K562 (cell line): ENCODE measurements at regions not wholly inside any gene's neighbourhood (a gene's known extent, or its start where the extent isn't known, plus 50 kb on each side); places are given as distances from the start of the nearest gene placed in this dataset.

Experiments
- ATAC-seq: fragments of 200-7000 bp; cut with Tn5 transposase; 3 replicates; pipeline ENCODE4 v1.9.1; 2020; ENCODE audit warnings: moderate library complexity
- BruUV-seq: library from RNA; stranded (reverse); fragments of 400-500 nt; replicated peaks from 2 replicates; lab custom pipeline; 2021; lab: Mats Ljungman, UMichigan
- CTCF ChIA-PET: fragments of 300-600 bp; formaldehyde crosslinking; extraction: SDS; loops from one replicate; lab custom pipeline; 2021; ENCODE audit warnings: low intra/inter-chr PET ratio; lab: Yijun Ruan, JAX
- POLR2A ChIA-PET: fragments of 300-600, 350-650 bp; sonication (Branson Sonifier 250); formaldehyde crosslinking; extraction: SDS; loops from one replicate; lab custom pipeline; 2021; ENCODE audit warnings: antibody characterized with exemption, inconsistent platforms; lab: Yijun Ruan, JAX
- DNase-seq, 4 experiments: peaks; one replicate each; pipeline versions ENCODE4 v3.0.0 to v3.0.0-alpha.2; 2011 to 2018; ENCODE audit warnings: low spot score in 3 of 4, mixed read lengths in 3 of 4; ENCODE audit errors: extremely low read depth in 1 of 4
- FAIRE-seq: peaks from 2 replicates; lab custom pipeline; 2011; peaks lifted over from hg19 to GRCh38; lab: Jason Lieb, UNC
- H2AFZ ChIP-seq: 2 replicates; pipeline ENCODE4 v1.6.0; 2011; ENCODE audit warnings: low read depth, low read length, control low read depth, inconsistent platforms
- H3K27ac ChIP-seq: fragments of 200-600 bp; 3 replicates; pipeline ENCODE4 v1.8.0; 2011; ENCODE audit warnings: low read depth, mild to moderate bottlenecking, control low read depth, inconsistent platforms, low read length, moderate library complexity, mixed read lengths; ENCODE audit errors: extremely low read depth
- H3K27me3 ChIP-seq, 2 experiments: fragments of 300-600 bp in 1 of 2; 2 replicates in 1 of 2; 3 replicates in 1 of 2; pipeline versions ENCODE4 v1.6.0 to v1.8.0; 2011; ENCODE audit warnings: inconsistent platforms in 2 of 2, low read length in 2 of 2, mild to moderate bottlenecking in 1 of 2, mixed read lengths in 1 of 2, moderate library complexity in 1 of 2; ENCODE audit not compliant: control insufficient read depth in 2 of 2, insufficient read depth in 2 of 2
- H3K36me3 ChIP-seq: fragments of 300-600 bp; 3 replicates; pipeline ENCODE4 v1.8.0; 2011; ENCODE audit warnings: mild to moderate bottlenecking, low read length, inconsistent platforms; ENCODE audit not compliant: control insufficient read depth, insufficient read depth
- H3K4me1 ChIP-seq, 2 experiments: fragments of 200-600 bp in 1 of 2; replicated peaks in 1 of 2; 2 replicates in 1 of 2; 3 replicates in 1 of 2; pipeline versions ENCODE4 v1.5.1 to v1.8.0; 2011; ENCODE audit warnings: inconsistent platforms in 2 of 2, low read length in 2 of 2, mild to moderate bottlenecking in 1 of 2, mixed read lengths in 1 of 2, moderate library complexity in 1 of 2; ENCODE audit not compliant: control insufficient read depth in 2 of 2, insufficient read depth in 2 of 2
- H3K4me2 ChIP-seq: 2 replicates; pipeline ENCODE4 v1.6.1; 2011; ENCODE audit warnings: low read length, control low read depth, inconsistent platforms, mixed read lengths; ENCODE audit not compliant: insufficient read depth
- H3K4me3 ChIP-seq: fragments of 200-600 bp; sonication (generic), shearing (Covaris generic); 2 replicates; pipeline ENCODE4 v1.5.1; 2016; ENCODE audit warnings: control low read depth, inconsistent platforms
- H3K79me2 ChIP-seq: fragments of 200-600 bp; 3 replicates; pipeline ENCODE4 v1.8.0; 2011; ENCODE audit warnings: low read length, inconsistent platforms; ENCODE audit not compliant: control insufficient read depth, insufficient read depth
- H3K9ac ChIP-seq, 2 experiments: 2 replicates each; pipeline versions ENCODE4 v1.6.0 to v1.6.1; 2011; ENCODE audit warnings: low read depth in 2 of 2, low read length in 2 of 2, control low read depth in 1 of 2, inconsistent platforms in 1 of 2, mild to moderate bottlenecking in 1 of 2, mixed read lengths in 1 of 2; ENCODE audit not compliant: insufficient read depth in 1 of 2
- H3K9me1 ChIP-seq: one replicate; pipeline ENCODE4 v1.6.0; 2011; ENCODE audit warnings: inconsistent platforms, mild to moderate bottlenecking, low read length, moderate library complexity; ENCODE audit not compliant: control insufficient read depth, insufficient read depth
- H3K9me3 ChIP-seq: replicated peaks from 2 replicates; pipeline ENCODE4 v1.5.1; 2011; ENCODE audit warnings: low read depth, low read length, inconsistent platforms; ENCODE audit not compliant: control insufficient read depth, insufficient read depth
- H4K20me1 ChIP-seq: replicated peaks from 2 replicates; pipeline ENCODE4 v1.6.1; 2011; ENCODE audit warnings: low read length, inconsistent platforms, mixed read lengths; ENCODE audit not compliant: control insufficient read depth, insufficient read depth
- HNRNPL ChIP-seq: fragments of 200-400 bp; formaldehyde crosslinking; IDR thresholded peaks from 2 replicates; pipeline ENCODE4 v1.6.1; 2017; ENCODE audit warnings: low read depth, mild to moderate bottlenecking, low read length
- NFYB ChIP-seq: IDR thresholded peaks from 2 replicates; pipeline ENCODE4 v1.6.1; 2011; ENCODE audit warnings: mild to moderate bottlenecking, moderate library complexity; ENCODE audit not compliant: insufficient read length; ENCODE audit errors: extremely low read depth
- PHTF2 ChIP-seq: fragments of 250-450 bp; sonication (Bioruptor Pico); IDR thresholded peaks from 2 replicates; pipeline ENCODE4 v1.5.0; 2021; ENCODE audit warnings: mild to moderate bottlenecking
- SETDB1 ChIP-seq: IDR thresholded peaks from one replicate; pipeline ENCODE4 v1.6.1; 2012; ENCODE audit warnings: low read length, control low read depth, inconsistent platforms
- ZNF23 ChIP-seq: fragments of 250-450 bp; sonication (Bioruptor Pico); IDR thresholded peaks from 2 replicates; pipeline ENCODE4 v1.4.0; 2020; ENCODE audit warnings: mild to moderate bottlenecking
- WGBS: fragments of 100-300 bp; shearing (Covaris generic); methylation state at CpG from one replicate; pipeline ENCODE4 v1.1.6; 2016; ENCODE audit warnings: low coverage, mixed read lengths; ENCODE audit not compliant: insufficient coverage; ENCODE audit errors: missing lambda C conversion rate; 5-methylcytosine and 5-hydroxymethylcytosine counted together
- in situ Hi-C: fragments of 300-500 bp; cut with MboI; formaldehyde crosslinking; loops from 4 replicates; pipeline ENCODE4 v1.15.0; 2018; ENCODE audit warnings: inconsistent platforms, mixed read lengths
- intact Hi-C: fragments of 100-400 bp; cut with micrococcal nuclease; formaldehyde crosslinking; loops from 2 replicates; pipeline ENCODE4 v1.14.2; 2022
- TF ChIP-seq, protein P1 (sequence below), 3 experiments: IDR thresholded peaks in 2 of 3; conservative IDR thresholded peaks in 1 of 3; 2 replicates each; pipeline ENCODE4 v1.5.1; 2011 to 2012; ENCODE audit warnings: low read length in 3 of 3, mild to moderate bottlenecking in 3 of 3, control low read depth in 2 of 3, improper control_type of control experiment in 1 of 3, inconsistent platforms in 1 of 3, low read depth in 1 of 3, mixed read lengths in 1 of 3, moderate library complexity in 1 of 3; ENCODE audit not compliant: insufficient read depth in 2 of 3
- TF ChIP-seq, protein P2 (sequence below), 2 experiments: IDR thresholded peaks; 2 replicates each; pipeline ENCODE4 v1.6.1; 2011; ENCODE audit warnings: borderline replicate concordance in 1 of 2, control low read depth in 1 of 2, low read depth in 1 of 2, low read length in 1 of 2, mild to moderate bottlenecking in 1 of 2, mixed read lengths in 1 of 2, moderate library complexity in 1 of 2; ENCODE audit not compliant: insufficient read depth in 1 of 2, insufficient read length in 1 of 2, poor library complexity in 1 of 2, severe bottlenecking in 1 of 2; ENCODE audit errors: extremely low read depth in 1 of 2
- TF ChIP-seq, protein P3 (sequence below), 3 experiments: fragments of 200-800 bp in 1 of 3; sonication (Bioruptor generic) in 1 of 3; sonication (generic) in 1 of 3; formaldehyde crosslinking in 1 of 3; IDR thresholded peaks; 2 replicates each; pipeline versions ENCODE4 v1.6.1 to v1.8.0; 2016 to 2022; ENCODE audit warnings: mild to moderate bottlenecking in 2 of 3, missing compliant biosample characterization in 2 of 3, missing genetic modification characterization in 2 of 3, missing genetic modification reagents in 1 of 3
- TF ChIP-seq, protein P4 (sequence below), 3 experiments: fragments of 200-800 bp in 1 of 3; fragments of 250-450 bp in 1 of 3; fragments of 450-650 bp in 1 of 3; sonication (Bioruptor Pico) in 1 of 3; sonication (Bioruptor generic) in 1 of 3; formaldehyde crosslinking in 1 of 3; IDR thresholded peaks; 2 replicates each; pipeline versions ENCODE4 v1.6.1 to v1.8.0; 2016 to 2022; ENCODE audit warnings: mild to moderate bottlenecking in 2 of 3, missing genetic modification characterization in 2 of 3, missing compliant biosample characterization in 1 of 3, moderate library complexity in 1 of 3

DNA sequence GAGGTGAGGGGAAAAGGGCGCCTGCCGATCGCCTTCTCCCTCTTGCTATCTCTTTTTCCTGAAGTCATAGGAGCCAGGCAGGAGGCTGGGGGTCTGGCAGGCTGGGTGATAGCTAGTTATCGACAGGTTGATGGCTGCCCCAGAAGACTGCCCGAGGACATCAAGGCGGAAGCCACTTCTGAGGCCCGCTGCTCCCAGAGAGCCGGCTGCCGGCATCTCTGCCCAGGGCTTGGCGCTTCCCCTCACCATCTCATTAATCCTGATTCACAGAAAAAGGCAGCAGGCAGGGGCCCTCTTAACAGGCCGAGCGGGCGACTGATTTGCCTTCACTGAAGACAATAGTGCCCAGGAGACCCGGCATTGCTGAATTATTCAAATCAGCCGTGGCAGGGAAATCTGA, 124.2 kb downstream of the MIAT start:
- ChIA-PET POLR2A (no interaction called here), CTCF (no interaction called here)
- FAIRE-seq: no peak
- no peak for ATAC-seq
- H3K9me1 ChIP-seq: no peaks in the 10 kb centered on the region
- TF ChIP-seq, protein P1, sequence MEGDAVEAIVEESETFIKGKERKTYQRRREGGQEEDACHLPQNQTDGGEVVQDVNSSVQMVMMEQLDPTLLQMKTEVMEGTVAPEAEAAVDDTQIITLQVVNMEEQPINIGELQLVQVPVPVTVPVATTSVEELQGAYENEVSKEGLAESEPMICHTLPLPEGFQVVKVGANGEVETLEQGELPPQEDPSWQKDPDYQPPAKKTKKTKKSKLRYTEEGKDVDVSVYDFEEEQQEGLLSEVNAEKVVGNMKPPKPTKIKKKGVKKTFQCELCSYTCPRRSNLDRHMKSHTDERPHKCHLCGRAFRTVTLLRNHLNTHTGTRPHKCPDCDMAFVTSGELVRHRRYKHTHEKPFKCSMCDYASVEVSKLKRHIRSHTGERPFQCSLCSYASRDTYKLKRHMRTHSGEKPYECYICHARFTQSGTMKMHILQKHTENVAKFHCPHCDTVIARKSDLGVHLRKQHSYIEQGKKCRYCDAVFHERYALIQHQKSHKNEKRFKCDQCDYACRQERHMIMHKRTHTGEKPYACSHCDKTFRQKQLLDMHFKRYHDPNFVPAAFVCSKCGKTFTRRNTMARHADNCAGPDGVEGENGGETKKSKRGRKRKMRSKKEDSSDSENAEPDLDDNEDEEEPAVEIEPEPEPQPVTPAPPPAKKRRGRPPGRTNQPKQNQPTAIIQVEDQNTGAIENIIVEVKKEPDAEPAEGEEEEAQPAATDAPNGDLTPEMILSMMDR (IDR thresholded peaks at IDR 0.05 in 2 of 3, conservative IDR thresholded peaks at IDR 0.05 in 1 of 3; ENCODE audit: insufficient read depth in 2 of 3, low read depth in 1 of 3, low read length in 3 of 3): no peak
- TF ChIP-seq SETDB1 (no peak), HNRNPL (no peak), PHTF2 (CRISPR knock-in tag) (no peak), NFYB (no peak), ZNF23 (CRISPR knock-in tag) (no peak)
- TF ChIP-seq, protein P2, sequence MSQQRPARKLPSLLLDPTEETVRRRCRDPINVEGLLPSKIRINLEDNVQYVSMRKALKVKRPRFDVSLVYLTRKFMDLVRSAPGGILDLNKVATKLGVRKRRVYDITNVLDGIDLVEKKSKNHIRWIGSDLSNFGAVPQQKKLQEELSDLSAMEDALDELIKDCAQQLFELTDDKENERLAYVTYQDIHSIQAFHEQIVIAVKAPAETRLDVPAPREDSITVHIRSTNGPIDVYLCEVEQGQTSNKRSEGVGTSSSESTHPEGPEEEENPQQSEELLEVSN (IDR thresholded peaks at IDR 0.05; ENCODE audit: borderline replicate concordance in 1 of 2, extremely low read depth in 1 of 2, insufficient read depth in 1 of 2, insufficient read length in 1 of 2, low read depth in 1 of 2, low read length in 1 of 2, poor library complexity in 1 of 2, severe bottlenecking in 1 of 2): no peak
- TF ChIP-seq, protein P3, sequence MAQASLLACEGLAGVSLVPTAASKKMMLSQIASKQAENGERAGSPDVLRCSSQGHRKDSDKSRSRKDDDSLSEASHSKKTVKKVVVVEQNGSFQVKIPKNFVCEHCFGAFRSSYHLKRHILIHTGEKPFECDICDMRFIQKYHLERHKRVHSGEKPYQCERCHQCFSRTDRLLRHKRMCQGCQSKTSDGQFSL (CRISPR knock-in tag; IDR thresholded peaks at IDR 0.05): no peak
- TF ChIP-seq, protein P3 (tag; IDR thresholded peaks at IDR 0.05): no peak
- TF ChIP-seq, protein P4, sequence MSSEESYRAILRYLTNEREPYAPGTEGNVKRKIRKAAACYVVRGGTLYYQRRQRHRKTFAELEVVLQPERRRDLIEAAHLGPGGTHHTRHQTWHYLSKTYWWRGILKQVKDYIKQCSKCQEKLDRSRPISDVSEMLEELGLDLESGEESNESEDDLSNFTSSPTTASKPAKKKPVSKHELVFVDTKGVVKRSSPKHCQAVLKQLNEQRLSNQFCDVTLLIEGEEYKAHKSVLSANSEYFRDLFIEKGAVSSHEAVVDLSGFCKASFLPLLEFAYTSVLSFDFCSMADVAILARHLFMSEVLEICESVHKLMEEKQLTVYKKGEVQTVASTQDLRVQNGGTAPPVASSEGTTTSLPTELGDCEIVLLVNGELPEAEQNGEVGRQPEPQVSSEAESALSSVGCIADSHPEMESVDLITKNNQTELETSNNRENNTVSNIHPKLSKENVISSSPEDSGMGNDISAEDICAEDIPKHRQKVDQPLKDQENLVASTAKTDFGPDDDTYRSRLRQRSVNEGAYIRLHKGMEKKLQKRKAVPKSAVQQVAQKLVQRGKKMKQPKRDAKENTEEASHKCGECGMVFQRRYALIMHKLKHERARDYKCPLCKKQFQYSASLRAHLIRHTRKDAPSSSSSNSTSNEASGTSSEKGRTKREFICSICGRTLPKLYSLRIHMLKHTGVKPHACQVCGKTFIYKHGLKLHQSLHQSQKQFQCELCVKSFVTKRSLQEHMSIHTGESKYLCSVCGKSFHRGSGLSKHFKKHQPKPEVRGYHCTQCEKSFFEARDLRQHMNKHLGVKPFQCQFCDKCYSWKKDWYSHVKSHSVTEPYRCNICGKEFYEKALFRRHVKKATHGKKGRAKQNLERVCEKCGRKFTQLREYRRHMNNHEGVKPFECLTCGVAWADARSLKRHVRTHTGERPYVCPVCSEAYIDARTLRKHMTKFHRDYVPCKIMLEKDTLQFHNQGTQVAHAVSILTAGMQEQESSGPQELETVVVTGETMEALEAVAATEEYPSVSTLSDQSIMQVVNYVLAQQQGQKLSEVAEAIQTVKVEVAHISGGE (CRISPR knock-in tag; IDR thresholded peaks at IDR 0.05): no peak
- TF ChIP-seq, all 486 proteins: peak for 0
- no peak overlapping the region for H2AFZ ChIP-seq
- no peaks in the 10 kb centered on the region for H3K27me3 ChIP-seq
- no peak overlapping the region for H3K4me2 ChIP-seq
- intact Hi-C loops (no loop called here), in situ Hi-C loops (no loop called here)
- no peak overlapping the region for H3K4me3 ChIP-seq
- H3K79me2 ChIP-seq: no peaks in the 10 kb centered on the region
- H3K36me3 ChIP-seq: no peaks in the 10 kb centered on the region
- no TSS peak for BruUV-seq
- H3K4me1 ChIP-seq: no peaks in the 10 kb centered on the region
- H3K9me3 ChIP-seq: no peaks in the 10 kb centered on the region
- DNase-seq: no peak
- no peak overlapping the region for H3K9ac ChIP-seq
- WGBS: 77% methylated on average over 5 of the region's 15 CpGs
- H4K20me1 ChIP-seq: no peaks in the 10 kb centered on the region
- H3K27ac ChIP-seq: no peak overlapping the region
